MM.1S (cell line): ENCODE measurements at regions not wholly inside any gene's neighbourhood (a gene's known extent, or its start where the extent isn't known, plus 50 kb on each side); places are given as distances from the start of the nearest gene placed in this dataset.

ENCODE experiments used
- DNase-seq: peaks from one replicate; pipeline ENCODE4 v3.0.0-alpha.2; 2015
- H2AFZ ChIP-seq: fragments of 300-600 bp; sonication (generic); 2 replicates; pipeline ENCODE4 v1.6.0; 2016; ENCODE audit warnings: antibody characterized with exemption, low read length
- H3F3A ChIP-seq: fragments of 300-600 bp; sonication (generic); 2 replicates; pipeline ENCODE4 v1.6.1; 2016; ENCODE audit warnings: mild to moderate bottlenecking, antibody characterized with exemption, low read length, moderate library complexity, mixed read lengths; ENCODE audit not compliant: insufficient read depth
- H3K27ac ChIP-seq: fragments of 300-600 bp; sonication (generic); 2 replicates; pipeline ENCODE4 v1.5.1; 2016; ENCODE audit warnings: mild to moderate bottlenecking, low read length
- H3K27me3 ChIP-seq: fragments of 300-600 bp; sonication (generic); replicated peaks from 2 replicates; pipeline ENCODE4 v1.6.0; 2016; ENCODE audit warnings: low read length; ENCODE audit not compliant: insufficient read depth
- H3K36me3 ChIP-seq: fragments of 300-600 bp; sonication (generic); replicated peaks from 2 replicates; pipeline ENCODE4 v1.6.1; 2016; ENCODE audit warnings: mild to moderate bottlenecking, low read length, mixed read lengths; ENCODE audit not compliant: insufficient read depth
- H3K4me1 ChIP-seq: fragments of 300-600 bp; sonication (generic); 2 replicates; pipeline ENCODE4 v1.6.1; 2016; ENCODE audit warnings: low read length, mixed read lengths
- H3K4me2 ChIP-seq: fragments of 300-600 bp; sonication (generic); 2 replicates; pipeline ENCODE4 v1.6.0; 2016; ENCODE audit warnings: low read depth, low read length
- H3K4me3 ChIP-seq: fragments of 300-600 bp; sonication (generic); 2 replicates; pipeline ENCODE4 v1.5.1; 2016; ENCODE audit warnings: low read length, mixed read lengths
- H3K79me2 ChIP-seq: fragments of 300-600 bp; sonication (generic); 2 replicates; pipeline ENCODE4 v1.6.1; 2016; ENCODE audit warnings: mixed run types, low read length, mixed read lengths
- H3K9ac ChIP-seq: fragments of 300-600 bp; sonication (generic); 2 replicates; pipeline ENCODE4 v1.6.1; 2016; ENCODE audit warnings: low read length, mixed read lengths
- H3K9me2 ChIP-seq: fragments of 300-600 bp; sonication (generic); replicated peaks from 2 replicates; pipeline ENCODE4 v1.6.1; 2016; ENCODE audit warnings: mild to moderate bottlenecking, low read length, mixed read lengths; ENCODE audit not compliant: insufficient read depth
- H3K9me3 ChIP-seq: fragments of 300-600 bp; sonication (generic); replicated peaks from 2 replicates; pipeline ENCODE4 v1.6.1; 2016; ENCODE audit warnings: mild to moderate bottlenecking, low read length, mixed read lengths; ENCODE audit not compliant: insufficient read depth
- H4K20me1 ChIP-seq: fragments of 300-600 bp; sonication (generic); 2 replicates; pipeline ENCODE4 v1.6.1; 2016; ENCODE audit warnings: mild to moderate bottlenecking, low read length, moderate library complexity, mixed read lengths; ENCODE audit not compliant: insufficient read depth
- CTCF ChIP-seq: fragments of 300-600 bp; sonication (generic); IDR thresholded peaks from 2 replicates; pipeline ENCODE4 v1.5.1; 2016; ENCODE audit warnings: antibody characterized with exemption, low read length, mixed read lengths
- EZH2 ChIP-seq: fragments of 300-600 bp; sonication (generic); optimal IDR thresholded peaks from 2 replicates; pipeline ENCODE3; 2017; ENCODE audit warnings: low read depth, mild to moderate bottlenecking, antibody characterized with exemption, low read length, mixed read lengths
- EZH2phosphoT487 ChIP-seq: fragments of 300-600 bp; sonication (generic); IDR thresholded peaks from 2 replicates; pipeline ENCODE4 v1.6.1; 2018; ENCODE audit warnings: antibody characterized with exemption, low read length

- no peak overlapping the region for H3K4me2 ChIP-seq
- H3K27me3 ChIP-seq, result no peaks in the 10 kb centered on the region
- no peaks in the 10 kb centered on the region for H3K9me2 ChIP-seq
- no peak overlapping the region for H2AFZ ChIP-seq
- H3K79me2 ChIP-seq, result no peaks in the 10 kb centered on the region
- H3K27ac ChIP-seq, result no peak overlapping the region
- no peak overlapping the region for H3K4me3 ChIP-seq
- no peaks in the 10 kb centered on the region for H4K20me1 ChIP-seq
- TF ChIP-seq EZH2 (no peak), EZH2phosphoT487 (no peak), CTCF (no peak)
- H3K4me1 ChIP-seq, result peaks cover 9% of the 10 kb centered on the region
- no peak overlapping the region for H3K9ac ChIP-seq
- H3K36me3 ChIP-seq, result no peaks in the 10 kb centered on the region
- H3F3A ChIP-seq, result no peaks in the 10 kb centered on the region
- H3K9me3 ChIP-seq, result no peaks in the 10 kb centered on the region
- no peak for DNase-seq
Observed at GRCh38 chr10:4070921-4071660, 286.1 kb upstream of the KLF6 start.

- H3K36me3 ChIP-seq, result no peaks in the 10 kb centered on the region
- no peaks in the 10 kb centered on the region for H3K9me3 ChIP-seq
- H2AFZ ChIP-seq, result no peak overlapping the region
- no peaks in the 10 kb centered on the region for H3F3A ChIP-seq
- DNase-seq, result no peak
- no peaks in the 10 kb centered on the region for H4K20me1 ChIP-seq
- H3K4me1 ChIP-seq, result peaks cover 7% of the 10 kb centered on the region
- no peaks in the 10 kb centered on the region for H3K79me2 ChIP-seq
- H3K27ac ChIP-seq, result no peak overlapping the region
- no peaks in the 10 kb centered on the region for H3K9me2 ChIP-seq
- no peak overlapping the region for H3K4me3 ChIP-seq
- H3K4me2 ChIP-seq, result no peak overlapping the region
- H3K27me3 ChIP-seq, result no peaks in the 10 kb centered on the region
- H3K9ac ChIP-seq, result no peak overlapping the region
- TF ChIP-seq CTCF, result no peak
- no peak for TF ChIP-seq EZH2phosphoT487
- no peak for TF ChIP-seq EZH2
Observed at GRCh38 chr10:4070184-4070583, 285.2 kb upstream of the KLF6 start.

GRCh38 chr10:4069491-4069890, 284.5 kb upstream of the KLF6 start:
- Histone ChIP-seq H3K4me1 (peaks cover under 1% of the 10 kb centered on the region; the same call in 1 of the 2 replicates), H3K9me2 (no peaks in the 10 kb centered on the region), H4K20me1 (no peaks in the 10 kb centered on the region), H3K9me3 (no peaks in the 10 kb centered on the region), H3K79me2 (no peaks in the 10 kb centered on the region), H3K4me3 (no peak overlapping the region), H3K9ac (no peak overlapping the region), H3K4me2 (no peak overlapping the region), H3K27ac (no peak overlapping the region), H3F3A (no peaks in the 10 kb centered on the region), H3K27me3 (no peaks in the 10 kb centered on the region), H2AFZ (no peak overlapping the region), H3K36me3 (no peaks in the 10 kb centered on the region)
- TF ChIP-seq EZH2 (no peak), CTCF (no peak), EZH2phosphoT487 (no peak)
- no peak for DNase-seq
